Karpas-422 (cell line): ENCODE measurements at regions not wholly inside any gene's neighbourhood (a gene's known extent, or its start where the extent isn't known, plus 50 kb on each side); places are given as distances from the start of the nearest gene placed in this dataset. TPM values are rescaled to one million over a fixed set of nuclear protein-coding genes. Genes with fewer than 3 reads are reported as not detected.
A peak's percentile ranks its signal among the peaks of the same experiment; 100 is the strongest.

Experiments used
- DNase-seq: peaks from one replicate; pipeline ENCODE4 v3.0.0-alpha.2; 2015
- H2AFZ ChIP-seq: fragments of 200-600 bp; sonication (generic); 2 replicates; pipeline ENCODE4 v1.6.1; 2014; ENCODE audit warnings: antibody characterized with exemption, low read length, mixed read lengths
- H3K27ac ChIP-seq: fragments of 200-600 bp; sonication (generic); 2 replicates; pipeline ENCODE4 v1.5.1; 2014; ENCODE audit warnings: mild to moderate bottlenecking, low read length, moderate library complexity
- H3K27me3 ChIP-seq: fragments of 200-600 bp; sonication (generic); 2 replicates; pipeline ENCODE4 v1.6.1; 2014; ENCODE audit warnings: low read length, mixed read lengths
- H3K36me3 ChIP-seq: fragments of 200-600 bp; sonication (generic); 2 replicates; pipeline ENCODE4 v1.6.1; 2014; ENCODE audit warnings: low read length, mixed read lengths; ENCODE audit not compliant: insufficient read depth
- H3K4me1 ChIP-seq: fragments of 200-600 bp; sonication (generic); 2 replicates; pipeline ENCODE4 v1.6.1; 2014; ENCODE audit warnings: mild to moderate bottlenecking, low read length, mixed read lengths
- H3K4me2 ChIP-seq: fragments of 200-600 bp; sonication (generic); 2 replicates; pipeline ENCODE4 v1.6.1; 2014; ENCODE audit warnings: low read length, low read depth, mild to moderate bottlenecking; ENCODE audit not compliant: poor library complexity, severe bottlenecking
- H3K4me3 ChIP-seq: fragments of 200-600 bp; sonication (generic); 2 replicates; pipeline ENCODE4 v1.5.1; 2014; ENCODE audit warnings: mild to moderate bottlenecking, antibody characterized with exemption, low read length, mixed read lengths
- H3K79me2 ChIP-seq: fragments of 200-600 bp; sonication (generic); 2 replicates; pipeline ENCODE4 v1.6.1; 2014; ENCODE audit warnings: mild to moderate bottlenecking, low read length, mixed read lengths
- H3K9ac ChIP-seq: fragments of 200-600 bp; sonication (generic); 2 replicates; pipeline ENCODE4 v1.6.0; 2014; ENCODE audit warnings: low read length
- H3K9me2 ChIP-seq: fragments of 200-600 bp; sonication (generic), shearing (Covaris generic); replicated peaks from 2 replicates; pipeline ENCODE4 v1.6.0; 2014; ENCODE audit warnings: mild to moderate bottlenecking, low read length, moderate library complexity; ENCODE audit not compliant: insufficient read depth
- H3K9me3 ChIP-seq: fragments of 300-700, 200-600 bp; sonication (generic); 2 replicates; pipeline ENCODE4 v1.6.1; 2014; ENCODE audit warnings: low read length, mixed read lengths
- H4K20me1 ChIP-seq: fragments of 200-600 bp; sonication (generic); 2 replicates; pipeline ENCODE4 v1.6.1; 2014; ENCODE audit warnings: mild to moderate bottlenecking, antibody characterized with exemption, low read length, low read depth; ENCODE audit not compliant: insufficient read depth
- small RNA-seq: library from RNA; depleted of rRNA; stranded (forward); fragments of <200 nt; gene quantifications from one replicate; pipeline ENCODE3, GENCODE V24; 2014

DNA sequence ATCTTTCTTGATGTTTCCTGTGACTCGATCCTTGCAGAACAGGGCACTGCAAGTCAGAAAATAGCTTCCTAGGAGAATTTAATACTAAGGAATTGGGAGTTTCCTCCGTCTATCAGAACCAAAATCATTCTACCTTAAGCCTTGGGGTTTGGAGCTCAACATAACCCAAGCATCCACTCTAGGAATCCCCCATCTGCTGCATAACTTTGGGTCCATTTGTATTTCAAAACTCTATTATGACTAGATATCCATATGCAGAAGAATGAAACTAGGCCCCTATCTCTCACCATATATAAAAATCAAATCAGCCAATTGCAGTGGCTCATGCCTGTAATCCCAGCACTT is 61.7 kb upstream of the AKAP13 start:
- no peaks in the 10 kb centered on the region for H3K9me2 ChIP-seq
- H3K4me3 ChIP-seq, result no peak overlapping the region
- no peak overlapping the region for H3K4me2 ChIP-seq
- peaks cover 51% of the 10 kb centered on the region for H3K36me3 ChIP-seq
- H4K20me1 ChIP-seq, result no peaks in the 10 kb centered on the region
- no peak overlapping the region for H3K27ac ChIP-seq
- DNase-seq, result no peak
- H3K27me3 ChIP-seq, result no peaks in the 10 kb centered on the region
- H3K9ac ChIP-seq, result no peak overlapping the region
- H3K9me3 ChIP-seq, result no peaks in the 10 kb centered on the region
- no peak overlapping the region for H2AFZ ChIP-seq
- peaks cover 36% of the 10 kb centered on the region for H3K79me2 ChIP-seq
- peaks cover 10% of the 10 kb centered on the region; the same call in 1 of the 2 replicates for H3K4me1 ChIP-seq

DNA sequence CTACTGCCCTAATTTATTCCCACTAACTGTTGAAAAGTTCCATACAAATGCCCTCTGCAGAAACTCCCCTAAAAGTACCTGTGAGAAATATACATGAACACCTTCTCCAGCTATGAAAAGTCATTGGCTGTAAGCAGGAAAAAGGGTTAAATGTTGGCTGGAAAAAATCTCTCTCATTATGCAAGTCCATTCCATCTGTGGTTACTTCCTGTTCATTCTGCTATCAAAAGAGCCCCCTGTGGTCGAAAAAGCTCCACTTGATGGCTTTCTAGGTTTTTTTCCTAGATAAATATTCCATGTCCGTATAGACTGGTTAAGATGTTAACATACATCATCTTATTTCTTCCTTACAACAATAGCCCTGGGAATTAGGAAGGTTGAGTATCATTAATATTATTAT is 56.2 kb upstream of the AKAP13 start:
- Histone ChIP-seq H3K9ac (no peak overlapping the region), H3K27ac (no peak overlapping the region), H3K4me3 (no peak overlapping the region), H3K9me2 (no peaks in the 10 kb centered on the region), H3K36me3 (peaks cover 28% of the 10 kb centered on the region), H4K20me1 (no peaks in the 10 kb centered on the region), H3K4me1 (peaks cover 41% of the 10 kb centered on the region), H3K27me3 (no peaks in the 10 kb centered on the region), H3K9me3 (no peaks in the 10 kb centered on the region), H3K79me2 (peaks cover 73% of the 10 kb centered on the region), H2AFZ (no peak overlapping the region), H3K4me2 (no peak overlapping the region)
- DNase-seq, result no peak

DNA sequence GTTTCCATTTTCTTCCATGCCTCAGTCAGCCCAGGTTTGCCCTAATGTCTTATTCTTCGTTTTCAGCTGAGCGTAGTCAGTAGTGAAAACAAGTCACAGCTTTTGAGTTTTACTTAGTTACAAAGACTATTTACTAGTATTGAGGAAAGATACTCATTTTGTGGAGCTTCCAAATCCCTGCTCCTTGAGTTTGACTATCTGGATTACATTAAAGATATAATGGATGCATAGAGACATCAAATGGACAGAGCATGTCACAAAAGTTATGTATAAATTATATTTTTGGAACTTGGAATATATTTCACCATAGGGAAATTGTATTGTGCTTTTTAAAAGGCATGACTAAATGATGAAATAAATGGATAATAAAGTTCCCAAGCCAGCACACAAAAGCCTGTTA is 54.6 kb upstream of the AKAP13 start:
- H3K27me3 ChIP-seq, result no peaks in the 10 kb centered on the region
- DNase-seq, result no peak
- no peak overlapping the region for H3K9ac ChIP-seq
- H3K9me3 ChIP-seq, result no peaks in the 10 kb centered on the region
- H3K79me2 ChIP-seq, result peaks cover 66% of the 10 kb centered on the region
- peak overlapping the region; percentile 79 for H3K4me2 ChIP-seq
- H2AFZ ChIP-seq, result no peak overlapping the region
- H3K36me3 ChIP-seq, result peaks cover 20% of the 10 kb centered on the region
- H3K9me2 ChIP-seq, result no peaks in the 10 kb centered on the region
- peak overlapping the region; percentile 99 for H3K27ac ChIP-seq
- no peaks in the 10 kb centered on the region for H4K20me1 ChIP-seq
- peaks cover 55% of the 10 kb centered on the region for H3K4me1 ChIP-seq
- H3K4me3 ChIP-seq, result 0 out of 2 replicates have a peak overlapping the region, but pooled peaks have one; percentile 72

DNA sequence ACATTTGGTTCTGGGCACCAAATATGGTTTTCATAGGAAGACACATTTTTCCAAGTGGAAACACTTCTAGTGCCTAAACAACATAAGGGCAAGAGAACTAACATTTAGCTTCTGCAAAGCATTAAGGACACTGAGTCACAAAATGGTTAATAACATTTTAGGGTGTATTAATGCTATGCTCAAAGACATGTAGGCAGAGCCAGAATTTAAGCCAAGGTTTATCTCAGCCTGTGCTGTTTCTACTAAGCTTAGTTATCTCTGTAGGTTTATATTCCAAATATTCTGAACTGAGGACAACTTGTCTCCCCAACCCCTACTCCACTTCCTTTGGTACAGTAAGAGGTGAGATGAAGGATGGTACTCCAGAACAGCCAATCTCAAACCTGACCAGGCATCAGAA is 54.1 kb upstream of the AKAP13 start:
- Histone ChIP-seq H3K9ac (peak overlapping the region; percentile 2; the same call in 1 of the 2 replicates), H3K79me2 (peaks cover 63% of the 10 kb centered on the region), H4K20me1 (no peaks in the 10 kb centered on the region), H2AFZ (no peak overlapping the region), H3K9me2 (no peaks in the 10 kb centered on the region), H3K4me1 (peaks cover 59% of the 10 kb centered on the region), H3K4me3 (peak overlapping the region; percentile 72; the same call in 1 of the 2 replicates), H3K9me3 (no peaks in the 10 kb centered on the region), H3K27me3 (no peaks in the 10 kb centered on the region), H3K36me3 (peaks cover 20% of the 10 kb centered on the region), H3K27ac (peak overlapping the region; percentile 99), H3K4me2 (peak overlapping the region; percentile 79)
- DNase-seq, result no peak

DNA sequence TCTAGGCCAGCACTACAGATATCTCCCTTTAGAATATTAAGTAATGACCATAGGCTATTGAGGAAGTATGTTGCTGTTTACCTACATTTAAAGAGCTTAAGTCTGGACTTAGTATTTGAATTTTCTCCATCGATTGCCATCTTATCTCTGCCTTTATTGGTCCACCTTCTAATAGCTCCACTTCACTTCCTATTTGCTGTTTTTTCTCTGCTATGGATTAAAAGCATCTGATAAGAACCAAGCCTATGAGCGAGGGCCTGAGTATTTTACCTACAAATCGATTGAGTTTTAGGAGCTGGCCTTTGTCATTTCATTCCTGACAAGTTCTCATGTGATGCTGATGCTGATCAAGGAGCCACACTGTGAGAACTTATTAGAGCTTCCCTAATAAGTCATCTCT is 52.6 kb upstream of the AKAP13 start:
- no peaks in the 10 kb centered on the region for H3K27me3 ChIP-seq
- peak overlapping the region; percentile 99 for H3K27ac ChIP-seq
- H3K4me3 ChIP-seq, result peak overlapping the region; percentile 72
- peaks cover 51% of the 10 kb centered on the region for H3K79me2 ChIP-seq
- H3K9ac ChIP-seq, result peak overlapping the region; percentile 93
- H3K9me2 ChIP-seq, result no peaks in the 10 kb centered on the region
- H2AFZ ChIP-seq, result 0 out of 2 replicates have a peak overlapping the region, but pooled peaks have one; percentile 24
- peak; percentile 66 for DNase-seq
- H4K20me1 ChIP-seq, result no peaks in the 10 kb centered on the region
- H3K4me1 ChIP-seq, result peaks cover 69% of the 10 kb centered on the region
- no peaks in the 10 kb centered on the region for H3K9me3 ChIP-seq
- H3K36me3 ChIP-seq, result peaks cover 20% of the 10 kb centered on the region
- H3K4me2 ChIP-seq, result peak overlapping the region; percentile 79

DNA sequence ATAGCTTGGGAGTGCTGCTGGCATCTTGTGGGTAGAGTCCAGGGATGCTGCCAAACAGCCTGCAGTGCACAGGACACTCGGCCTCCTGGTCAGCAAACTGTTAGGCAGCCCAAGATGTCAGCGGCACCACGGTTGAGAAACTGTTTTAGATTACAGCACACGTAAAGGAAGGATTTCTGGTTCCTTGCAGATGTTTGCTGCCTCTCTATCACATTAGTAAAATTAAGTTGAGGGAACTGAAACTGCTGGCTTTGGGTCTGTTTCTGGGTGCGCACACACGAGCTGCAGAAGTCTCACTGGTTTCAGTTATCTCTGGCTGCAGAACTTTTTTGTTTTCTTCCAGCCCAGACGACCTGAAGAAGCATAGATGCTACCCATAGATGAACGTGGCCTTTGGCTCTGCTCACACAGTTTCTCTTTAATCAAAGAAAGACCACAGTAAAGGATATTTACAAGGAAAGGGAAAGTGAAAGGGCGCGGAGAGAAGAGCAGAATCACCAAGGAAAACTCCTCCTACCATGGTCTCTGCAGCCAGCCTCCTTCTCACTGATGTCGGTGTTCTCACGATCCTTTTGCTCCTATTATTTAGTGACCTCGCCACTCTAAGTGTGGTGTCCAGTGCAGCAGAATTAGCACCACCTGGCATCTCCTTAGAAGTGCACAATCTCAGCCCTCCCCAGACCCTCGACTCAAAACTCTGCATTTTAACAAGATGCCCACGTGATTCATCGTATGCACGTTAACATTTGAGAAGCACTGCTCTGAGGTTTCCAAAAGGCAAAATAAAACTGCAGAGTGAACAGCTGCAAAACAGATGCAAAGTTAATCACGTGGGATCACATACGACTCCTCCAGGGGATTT is 50.6 kb upstream of the AKAP13 start:
- H3K4me1 ChIP-seq, result peaks cover 61% of the 10 kb centered on the region
- H3K36me3 ChIP-seq, result peaks cover 6% of the 10 kb centered on the region; the same call in 1 of the 2 replicates
- peak overlapping the region; percentile 79 for H3K4me2 ChIP-seq
- H3K4me3 ChIP-seq, result peak overlapping the region; percentile 72
- H3K9ac ChIP-seq, result peak overlapping the region; percentile 93
- peak; percentile 96 for DNase-seq
- H3K9me3 ChIP-seq, result no peaks in the 10 kb centered on the region
- peaks cover 35% of the 10 kb centered on the region for H3K79me2 ChIP-seq
- H3K27ac ChIP-seq, result peak overlapping the region; percentile 99
- no peak overlapping the region for H2AFZ ChIP-seq
- H3K27me3 ChIP-seq, result no peaks in the 10 kb centered on the region
- H4K20me1 ChIP-seq, result no peaks in the 10 kb centered on the region
- no peaks in the 10 kb centered on the region for H3K9me2 ChIP-seq

Small RNAs in the stretch of these regions (small RNA-seq; reads per million reads assigned to genes)
- gene RN7SL428P, result not detected
